ENCODE measurements at regions not wholly inside any gene's neighbourhood (a gene's known extent, or its start where the extent isn't known, plus 50 kb on each side); places are given as distances from the start of the nearest gene placed in this dataset.

GRCh38 chr18:33835419-33835818, 257.4 kb downstream of the ASXL3 start:
- TF ChIP-seq CTCF (conservative IDR thresholded peaks at IDR 0.05; ENCODE audit: low read depth, low read length) (no peak), EZH2 (IDR thresholded peaks at IDR 0.05; ENCODE audit: borderline replicate concordance, low read depth, low read length, poor library complexity, severe bottlenecking) (no peak)

All from A673 (cell line).